ENCODE measurements at regions not wholly inside any gene's neighbourhood (a gene's known extent, or its start where the extent isn't known, plus 50 kb on each side); places are given as distances from the start of the nearest gene placed in this dataset.

DNA sequence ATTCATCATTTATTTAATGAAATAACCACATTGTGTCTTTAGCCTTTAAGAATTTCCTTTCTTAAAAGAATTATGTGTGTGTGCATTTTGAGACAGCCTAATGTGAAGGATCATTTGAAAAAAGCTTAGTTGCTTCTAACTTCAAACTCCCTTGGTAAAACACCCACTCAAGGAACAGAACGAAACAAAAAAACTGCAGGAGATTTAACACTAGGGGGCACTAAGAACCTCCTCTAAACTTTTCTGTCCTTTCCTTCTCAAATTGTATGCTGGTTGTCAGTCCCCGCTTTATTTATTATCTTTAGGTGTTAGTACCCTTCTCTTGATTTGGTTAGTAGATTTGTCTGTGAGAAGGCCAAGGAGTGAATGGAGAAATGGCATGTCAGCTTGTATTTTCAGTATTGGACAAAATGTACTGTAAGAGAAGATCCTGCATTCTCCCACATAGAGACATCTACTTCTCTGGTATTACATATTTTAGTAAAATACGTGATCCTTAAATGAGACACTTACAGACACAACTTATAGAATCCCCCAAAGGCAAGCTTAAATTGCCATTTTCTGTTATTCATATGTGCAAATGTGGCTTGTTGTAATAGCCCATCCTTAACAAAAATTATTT is 229.7 kb downstream of the MRPS30 start:
- TF ChIP-seq, protein P1, sequence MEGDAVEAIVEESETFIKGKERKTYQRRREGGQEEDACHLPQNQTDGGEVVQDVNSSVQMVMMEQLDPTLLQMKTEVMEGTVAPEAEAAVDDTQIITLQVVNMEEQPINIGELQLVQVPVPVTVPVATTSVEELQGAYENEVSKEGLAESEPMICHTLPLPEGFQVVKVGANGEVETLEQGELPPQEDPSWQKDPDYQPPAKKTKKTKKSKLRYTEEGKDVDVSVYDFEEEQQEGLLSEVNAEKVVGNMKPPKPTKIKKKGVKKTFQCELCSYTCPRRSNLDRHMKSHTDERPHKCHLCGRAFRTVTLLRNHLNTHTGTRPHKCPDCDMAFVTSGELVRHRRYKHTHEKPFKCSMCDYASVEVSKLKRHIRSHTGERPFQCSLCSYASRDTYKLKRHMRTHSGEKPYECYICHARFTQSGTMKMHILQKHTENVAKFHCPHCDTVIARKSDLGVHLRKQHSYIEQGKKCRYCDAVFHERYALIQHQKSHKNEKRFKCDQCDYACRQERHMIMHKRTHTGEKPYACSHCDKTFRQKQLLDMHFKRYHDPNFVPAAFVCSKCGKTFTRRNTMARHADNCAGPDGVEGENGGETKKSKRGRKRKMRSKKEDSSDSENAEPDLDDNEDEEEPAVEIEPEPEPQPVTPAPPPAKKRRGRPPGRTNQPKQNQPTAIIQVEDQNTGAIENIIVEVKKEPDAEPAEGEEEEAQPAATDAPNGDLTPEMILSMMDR (IDR thresholded peaks at IDR 0.05), result peak; percentile 61
- TF ChIP-seq PRDM15 (CRISPR knock-in tag; IDR thresholded peaks at IDR 0.05) (no peak), CREB1 (CRISPR knock-in tag; IDR thresholded peaks at IDR 0.05) (no peak), MAX (CRISPR knock-in tag; IDR thresholded peaks at IDR 0.05) (no peak), KAT7 (CRISPR knock-in tag; IDR thresholded peaks at IDR 0.05; ENCODE audit: borderline replicate concordance) (no peak), JAZF1 (CRISPR knock-in tag; IDR thresholded peaks at IDR 0.05) (no peak), ATF1 (CRISPR knock-in tag; IDR thresholded peaks at IDR 0.05) (no peak), ATF6 (CRISPR knock-in tag; IDR thresholded peaks at IDR 0.05) (no peak), TP53 (CRISPR knock-in tag; IDR thresholded peaks at IDR 0.05) (no peak), ZNF532 (CRISPR knock-in tag; IDR thresholded peaks at IDR 0.05; ENCODE audit: borderline replicate concordance) (no peak), NFATC4 (CRISPR knock-in tag; IDR thresholded peaks at IDR 0.05) (no peak)

All from WTC11 (cell line).